Bronchial epithelial cell (primary cell): ENCODE measurements at regions not wholly inside any gene's neighbourhood (a gene's known extent, or its start where the extent isn't known, plus 50 kb on each side); places are given as distances from the start of the nearest gene placed in this dataset.

Experiments
- DNase-seq: peaks from one replicate; pipeline ENCODE4 v3.0.0-alpha.2; 2010; ENCODE audit warnings: low read depth
- FAIRE-seq: peaks from 2 replicates; lab custom pipeline; 2011; peaks lifted over from hg19 to GRCh38; lab: Jason Lieb, UNC
- H3K27me3 ChIP-seq: 2 replicates; pipeline ENCODE4 v1.5.1; 2011; ENCODE audit warnings: low read length; ENCODE audit not compliant: control insufficient read depth, insufficient read depth
- H3K36me3 ChIP-seq: 2 replicates; pipeline ENCODE4 v1.5.1; 2011; ENCODE audit warnings: low read length; ENCODE audit not compliant: control insufficient read depth, insufficient read depth
- H3K4me3 ChIP-seq: 2 replicates; pipeline ENCODE4 v1.5.1; 2011; ENCODE audit warnings: mild to moderate bottlenecking, low read depth, low read length, control low read depth
- TF ChIP-seq, protein P1 (sequence below): IDR thresholded peaks from 2 replicates; pipeline ENCODE4 v1.5.1; 2011; ENCODE audit warnings: mild to moderate bottlenecking, moderate library complexity, low read length, control low read depth, inconsistent platforms; ENCODE audit not compliant: insufficient read depth, severe bottlenecking

DNA sequence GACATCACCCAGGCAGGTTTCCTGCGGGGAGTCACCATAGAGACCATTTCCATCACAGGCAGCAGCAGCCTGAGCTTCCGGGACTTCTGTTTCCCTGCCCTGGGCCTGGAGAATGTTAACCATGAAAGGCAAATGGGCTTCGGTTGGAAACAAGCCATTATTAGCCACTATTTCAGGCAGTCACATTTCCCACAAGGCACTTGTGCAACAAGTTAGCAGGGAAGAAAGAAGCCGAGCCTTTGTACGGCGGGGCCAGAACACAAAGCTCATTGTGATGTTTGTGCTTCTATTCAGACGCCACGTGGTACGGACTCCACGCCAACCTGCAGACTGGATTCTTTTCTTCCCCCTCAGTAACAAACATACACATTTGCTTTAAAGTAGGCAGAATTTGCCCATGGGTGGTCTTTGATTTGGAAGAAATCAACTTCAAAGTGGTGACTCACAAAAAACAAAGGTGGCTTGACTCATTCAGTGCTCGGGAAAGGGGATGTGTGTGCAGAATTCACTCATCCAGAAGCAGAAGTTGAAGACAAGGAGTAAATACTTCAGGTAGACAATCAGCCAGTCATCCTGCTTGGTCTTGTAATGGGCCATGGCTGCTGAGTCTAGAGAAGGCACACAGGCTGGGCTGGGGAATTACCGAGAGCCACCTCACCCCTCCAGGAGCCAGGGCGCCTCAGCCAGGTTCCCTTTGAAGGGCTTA is 154.2 kb upstream of the PRMT8 start:
- TF ChIP-seq, protein P1, sequence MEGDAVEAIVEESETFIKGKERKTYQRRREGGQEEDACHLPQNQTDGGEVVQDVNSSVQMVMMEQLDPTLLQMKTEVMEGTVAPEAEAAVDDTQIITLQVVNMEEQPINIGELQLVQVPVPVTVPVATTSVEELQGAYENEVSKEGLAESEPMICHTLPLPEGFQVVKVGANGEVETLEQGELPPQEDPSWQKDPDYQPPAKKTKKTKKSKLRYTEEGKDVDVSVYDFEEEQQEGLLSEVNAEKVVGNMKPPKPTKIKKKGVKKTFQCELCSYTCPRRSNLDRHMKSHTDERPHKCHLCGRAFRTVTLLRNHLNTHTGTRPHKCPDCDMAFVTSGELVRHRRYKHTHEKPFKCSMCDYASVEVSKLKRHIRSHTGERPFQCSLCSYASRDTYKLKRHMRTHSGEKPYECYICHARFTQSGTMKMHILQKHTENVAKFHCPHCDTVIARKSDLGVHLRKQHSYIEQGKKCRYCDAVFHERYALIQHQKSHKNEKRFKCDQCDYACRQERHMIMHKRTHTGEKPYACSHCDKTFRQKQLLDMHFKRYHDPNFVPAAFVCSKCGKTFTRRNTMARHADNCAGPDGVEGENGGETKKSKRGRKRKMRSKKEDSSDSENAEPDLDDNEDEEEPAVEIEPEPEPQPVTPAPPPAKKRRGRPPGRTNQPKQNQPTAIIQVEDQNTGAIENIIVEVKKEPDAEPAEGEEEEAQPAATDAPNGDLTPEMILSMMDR, result no peak
- DNase-seq, result peak; percentile 70
- FAIRE-seq, result peak; percentile 86
- Histone ChIP-seq H3K27me3 (no peaks in the 10 kb centered on the region), H3K36me3 (no peaks in the 10 kb centered on the region), H3K4me3 (no peak overlapping the region)

DNA sequence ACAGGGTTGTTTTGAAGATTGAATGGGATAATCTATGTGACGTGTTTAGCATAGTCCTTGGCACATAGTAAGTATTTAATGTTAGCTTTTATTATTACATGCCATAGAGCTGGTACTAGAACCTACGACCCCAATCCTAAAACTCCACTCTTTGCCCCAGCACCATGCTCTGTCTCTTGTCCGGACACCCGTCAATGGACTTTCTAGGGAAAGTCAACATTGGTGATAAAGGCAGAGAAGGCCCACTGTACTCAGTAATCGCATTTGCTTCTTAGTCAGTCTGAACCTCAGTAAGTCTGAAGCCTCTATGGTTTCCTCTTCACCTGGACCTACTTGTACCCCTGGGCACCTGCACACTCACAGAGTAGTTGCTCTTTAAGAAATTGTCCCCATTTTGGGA is 153.1 kb upstream of the PRMT8 start:
- H3K4me3 ChIP-seq, result no peak overlapping the region
- H3K27me3 ChIP-seq, result no peaks in the 10 kb centered on the region
- DNase-seq, result no peak
- TF ChIP-seq, protein P1, result no peak
- no peaks in the 10 kb centered on the region for H3K36me3 ChIP-seq
- peak; percentile 40 for FAIRE-seq

DNA sequence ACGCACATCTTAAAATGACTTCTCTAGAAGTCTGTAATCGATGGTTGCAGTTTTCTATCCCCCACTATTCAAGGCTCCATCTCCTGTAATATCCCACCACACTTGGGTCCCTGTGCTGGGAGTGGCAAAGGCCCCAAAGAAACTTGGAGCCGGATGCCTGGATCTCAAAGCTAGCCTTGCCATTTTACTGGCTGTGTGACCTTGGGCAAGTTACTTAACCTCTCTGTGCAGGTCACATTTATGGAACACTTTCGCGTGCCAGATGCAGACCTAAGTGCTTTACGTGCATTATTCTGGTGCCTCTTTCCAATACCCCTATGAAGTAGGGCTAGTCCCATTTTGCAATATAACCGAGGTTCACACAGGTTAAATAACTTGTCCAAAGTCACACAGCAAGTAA is 151.8 kb upstream of the PRMT8 start:
- DNase-seq (no peak), FAIRE-seq (peak; percentile 60)
- Histone ChIP-seq H3K4me3 (no peak overlapping the region), H3K36me3 (no peaks in the 10 kb centered on the region), H3K27me3 (no peaks in the 10 kb centered on the region)
- TF ChIP-seq, protein P1, result no peak

DNA sequence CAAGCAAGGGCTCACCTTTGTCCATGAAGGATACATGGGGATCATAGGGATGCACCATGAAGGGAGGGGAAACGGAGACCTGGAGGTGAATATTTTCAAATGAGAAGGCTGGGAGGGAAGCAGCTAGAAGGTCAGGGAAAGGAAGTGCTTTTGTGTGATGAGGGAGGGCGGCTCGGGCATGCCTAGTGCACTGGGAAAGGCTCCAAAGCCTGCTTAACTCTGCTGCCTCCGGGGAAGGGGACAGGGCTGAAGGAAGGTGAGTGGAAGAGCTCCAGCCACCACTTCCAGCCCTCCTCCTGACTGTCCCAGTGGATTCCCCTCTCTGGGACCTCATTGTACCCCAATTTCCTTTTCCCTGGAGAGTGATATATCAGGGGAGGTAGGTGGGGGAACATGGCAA is 149.4 kb upstream of the PRMT8 start:
- TF ChIP-seq, protein P1, result no peak
- Histone ChIP-seq H3K36me3 (no peaks in the 10 kb centered on the region), H3K4me3 (no peak overlapping the region), H3K27me3 (no peaks in the 10 kb centered on the region)
- DNase-seq (peak; percentile 26), FAIRE-seq (no peak)

DNA sequence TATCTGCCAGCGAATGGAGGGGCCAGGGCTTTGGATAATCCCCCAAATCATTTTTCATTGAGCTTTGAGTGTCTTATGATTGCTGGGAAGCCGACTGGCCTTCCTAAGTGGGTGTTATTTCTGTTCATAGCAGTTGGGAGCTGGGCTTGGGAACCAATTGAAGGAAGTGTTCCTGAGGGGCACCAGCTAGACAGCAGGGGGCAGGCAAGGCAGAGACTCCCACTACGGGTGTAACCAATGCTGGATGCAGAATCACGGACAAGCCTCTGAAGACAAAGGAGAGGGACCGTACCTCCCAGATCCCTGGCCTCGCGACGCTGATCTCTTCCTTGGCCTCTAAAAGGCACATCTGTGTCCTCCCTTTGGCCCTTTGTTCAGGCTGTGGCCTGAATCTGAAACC is 149.0 kb upstream of the PRMT8 start:
- FAIRE-seq (peak; percentile 76), DNase-seq (peak; percentile 16)
- no peaks in the 10 kb centered on the region for H3K27me3 ChIP-seq
- no peaks in the 10 kb centered on the region for H3K36me3 ChIP-seq
- TF ChIP-seq, protein P1, result peak; percentile 26
- H3K4me3 ChIP-seq, result no peak overlapping the region

DNA sequence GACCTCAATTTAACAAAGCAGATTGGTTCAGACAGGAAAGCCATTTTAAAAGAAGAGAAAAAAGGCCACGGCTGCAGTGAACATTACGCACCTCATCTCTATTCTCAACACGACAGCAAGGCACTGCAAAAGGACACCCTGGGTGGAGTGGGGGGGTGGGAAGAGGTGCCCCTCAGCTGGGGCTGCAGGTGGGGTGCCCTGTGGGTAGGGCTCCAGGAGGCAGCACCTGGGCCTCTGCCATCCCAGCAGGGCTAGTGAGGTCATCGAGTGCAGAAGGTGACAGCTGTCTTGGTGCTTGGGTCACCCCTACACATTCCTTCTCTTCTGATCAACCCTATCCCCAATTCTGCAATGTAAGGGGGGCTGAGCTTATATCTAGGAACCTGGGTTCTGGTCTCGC is 142.9 kb upstream of the PRMT8 start:
- Histone ChIP-seq H3K4me3 (no peak overlapping the region), H3K27me3 (no peaks in the 10 kb centered on the region), H3K36me3 (no peaks in the 10 kb centered on the region)
- DNase-seq (no peak), FAIRE-seq (no peak)
- TF ChIP-seq, protein P1, result no peak
